ENCODE measurements at regions not wholly inside any gene's neighbourhood (a gene's known extent, or its start where the extent isn't known, plus 50 kb on each side); places are given as distances from the start of the nearest gene placed in this dataset.

- no peak for TF ChIP-seq CTCF (IDR thresholded peaks at IDR 0.05; ENCODE audit: control insufficient read depth, insufficient read depth, low read depth, low read length, missing control alignments)
- no peak overlapping the region for H3K4me3 ChIP-seq (ENCODE audit: control insufficient read depth, low read depth, low read length)
- DNase-seq (ENCODE audit: low read depth) = no peak
Observed at GRCh38 chr12:66999141-66999540, 270.0 kb upstream of the CAND1 start.

DNA sequence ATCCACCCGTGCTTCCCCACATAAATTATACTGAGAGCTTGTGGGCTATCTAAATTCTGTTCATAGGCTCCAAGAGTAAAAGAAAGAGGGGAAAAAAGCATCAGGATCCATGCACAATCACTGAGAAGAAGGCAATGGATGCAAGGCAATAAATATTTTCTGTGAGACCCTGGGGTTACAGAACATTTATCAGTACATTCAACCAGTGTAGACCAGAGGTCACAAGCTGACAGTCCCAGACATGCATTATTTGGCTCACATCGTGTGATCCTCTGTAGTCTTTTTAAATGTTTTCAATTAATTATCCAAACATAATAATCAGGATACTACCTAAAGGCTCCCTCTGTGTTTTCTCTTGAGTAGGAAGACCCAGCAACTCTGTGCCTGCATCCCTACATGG is 267.9 kb upstream of the CAND1 start:
- no peak for DNase-seq (ENCODE audit: low read depth)
- H3K4me3 ChIP-seq (ENCODE audit: control insufficient read depth, low read depth, low read length) = no peak overlapping the region
- no peak for TF ChIP-seq CTCF (IDR thresholded peaks at IDR 0.05; ENCODE audit: control insufficient read depth, insufficient read depth, low read depth, low read length, missing control alignments)

- DNase-seq (ENCODE audit: low read depth) = no peak
- no peak overlapping the region for H3K4me3 ChIP-seq (ENCODE audit: control insufficient read depth, low read depth, low read length)
- TF ChIP-seq CTCF (IDR thresholded peaks at IDR 0.05; ENCODE audit: control insufficient read depth, insufficient read depth, low read depth, low read length, missing control alignments) = no peak
Observed at GRCh38 chr12:67002720-67003119, 266.4 kb upstream of the CAND1 start.

GRCh38 chr12:67006610-67007009 is 262.5 kb upstream of the CAND1 start:
- DNase-seq (ENCODE audit: low read depth) = no peak
- no peak overlapping the region for H3K4me3 ChIP-seq (ENCODE audit: control insufficient read depth, low read depth, low read length)
- no peak for TF ChIP-seq CTCF (IDR thresholded peaks at IDR 0.05; ENCODE audit: control insufficient read depth, insufficient read depth, low read depth, low read length, missing control alignments)

GRCh38 chr12:67014642-67015041 is 254.5 kb upstream of the CAND1 start:
- TF ChIP-seq CTCF (IDR thresholded peaks at IDR 0.05; ENCODE audit: control insufficient read depth, insufficient read depth, low read depth, low read length, missing control alignments) = no peak
- DNase-seq (ENCODE audit: low read depth) = no peak

DNA sequence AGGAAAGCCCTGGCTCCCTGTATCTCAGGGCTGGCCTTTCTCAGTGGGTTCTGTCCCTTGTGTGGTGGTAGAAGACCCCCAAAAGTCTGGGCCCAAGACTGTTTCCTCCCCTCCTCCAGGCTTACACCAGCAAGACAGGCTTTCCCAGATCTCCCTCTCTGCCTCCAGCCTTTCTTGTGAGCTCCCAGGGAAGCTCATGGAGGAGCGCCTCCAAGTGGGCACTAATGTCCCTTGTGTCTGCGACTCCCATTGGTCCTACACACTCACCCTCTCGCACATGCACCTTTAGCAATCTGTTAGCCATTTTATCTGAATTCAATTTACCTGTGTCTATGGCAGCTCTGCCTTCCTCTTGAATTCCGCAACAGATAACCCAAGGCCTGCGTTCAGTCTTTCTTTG is 251.1 kb upstream of the CAND1 start:
- no peak for TF ChIP-seq CTCF (IDR thresholded peaks at IDR 0.05; ENCODE audit: control insufficient read depth, insufficient read depth, low read depth, low read length, missing control alignments)
- DNase-seq (ENCODE audit: low read depth) = no peak
- no peak overlapping the region for H3K4me3 ChIP-seq (ENCODE audit: control insufficient read depth, low read depth, low read length)

More at GRCh38 chr12:67014642-67015041, 254.5 kb upstream of the CAND1 start:
- H3K4me3 ChIP-seq (ENCODE audit: control insufficient read depth, low read depth, low read length) = no peak overlapping the region

DNA sequence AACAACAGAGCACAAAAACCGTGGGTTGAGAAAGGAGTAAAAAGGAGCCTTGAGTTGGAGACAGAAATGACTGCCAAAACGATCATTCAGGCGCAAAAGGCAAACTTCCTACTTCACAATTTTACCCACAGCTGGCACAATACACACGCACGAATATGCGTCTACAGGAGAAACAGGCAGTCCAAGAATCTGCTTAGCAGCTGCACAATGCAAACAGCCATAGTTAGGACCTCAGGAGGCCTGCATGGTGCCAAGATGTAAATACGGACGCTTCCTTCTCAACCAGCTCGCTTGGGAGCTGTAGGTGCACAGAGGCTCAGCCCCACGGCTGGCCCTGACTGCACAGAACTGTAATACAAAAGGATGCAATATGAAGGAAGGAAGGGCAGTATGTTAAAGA is 250.1 kb upstream of the CAND1 start:
- no peak overlapping the region for H3K4me3 ChIP-seq (ENCODE audit: control insufficient read depth, low read depth, low read length)
- no peak for DNase-seq (ENCODE audit: low read depth)
- no peak for TF ChIP-seq CTCF (IDR thresholded peaks at IDR 0.05; ENCODE audit: control insufficient read depth, insufficient read depth, low read depth, low read length, missing control alignments)

All from AG09309 (cell line).